ENCODE measurements at regions not wholly inside any gene's neighbourhood (a gene's known extent, or its start where the extent isn't known, plus 50 kb on each side); places are given as distances from the start of the nearest gene placed in this dataset.

DNA sequence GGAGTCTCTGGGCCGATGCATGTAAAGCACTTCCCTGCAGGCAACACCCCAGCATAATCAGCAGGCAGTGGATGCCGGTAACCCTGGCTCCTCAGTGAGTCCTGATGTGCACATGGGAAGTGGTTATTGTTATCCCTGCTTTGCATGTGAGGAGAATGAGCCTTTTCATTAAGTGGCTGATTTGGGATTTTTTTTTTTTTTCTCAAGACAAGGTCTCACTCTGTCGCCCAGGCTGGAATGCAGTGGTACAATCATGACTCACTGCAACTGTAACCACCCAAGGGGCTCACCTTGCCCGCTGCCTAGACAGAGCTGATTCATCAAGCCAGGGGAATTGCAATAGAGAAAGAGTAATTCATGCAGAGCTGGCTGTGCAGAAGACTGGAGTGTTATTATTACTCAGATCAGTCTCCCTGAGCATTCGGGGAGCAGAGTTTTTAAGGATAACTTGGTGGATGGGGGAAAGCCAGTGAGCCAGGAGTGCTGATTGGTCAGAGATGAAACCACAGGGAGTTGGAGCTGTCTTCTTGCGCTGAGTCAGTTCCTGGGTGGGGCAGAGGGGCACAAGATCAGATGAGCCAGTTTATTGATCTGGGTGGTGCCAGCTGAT lies 95.4 kb downstream of the SOCS6 start:
- TF ChIP-seq, protein P1, sequence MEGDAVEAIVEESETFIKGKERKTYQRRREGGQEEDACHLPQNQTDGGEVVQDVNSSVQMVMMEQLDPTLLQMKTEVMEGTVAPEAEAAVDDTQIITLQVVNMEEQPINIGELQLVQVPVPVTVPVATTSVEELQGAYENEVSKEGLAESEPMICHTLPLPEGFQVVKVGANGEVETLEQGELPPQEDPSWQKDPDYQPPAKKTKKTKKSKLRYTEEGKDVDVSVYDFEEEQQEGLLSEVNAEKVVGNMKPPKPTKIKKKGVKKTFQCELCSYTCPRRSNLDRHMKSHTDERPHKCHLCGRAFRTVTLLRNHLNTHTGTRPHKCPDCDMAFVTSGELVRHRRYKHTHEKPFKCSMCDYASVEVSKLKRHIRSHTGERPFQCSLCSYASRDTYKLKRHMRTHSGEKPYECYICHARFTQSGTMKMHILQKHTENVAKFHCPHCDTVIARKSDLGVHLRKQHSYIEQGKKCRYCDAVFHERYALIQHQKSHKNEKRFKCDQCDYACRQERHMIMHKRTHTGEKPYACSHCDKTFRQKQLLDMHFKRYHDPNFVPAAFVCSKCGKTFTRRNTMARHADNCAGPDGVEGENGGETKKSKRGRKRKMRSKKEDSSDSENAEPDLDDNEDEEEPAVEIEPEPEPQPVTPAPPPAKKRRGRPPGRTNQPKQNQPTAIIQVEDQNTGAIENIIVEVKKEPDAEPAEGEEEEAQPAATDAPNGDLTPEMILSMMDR (IDR thresholded peaks at IDR 0.05): no peak
- TF ChIP-seq POLR2AphosphoS5 (IDR thresholded peaks at IDR 0.05; ENCODE audit: insufficient read depth in 1 of 2, low read depth in 1 of 2): no peak
